ENCODE measurements at regions not wholly inside any gene's neighbourhood (a gene's known extent, or its start where the extent isn't known, plus 50 kb on each side); places are given as distances from the start of the nearest gene placed in this dataset.

GRCh38 chr2:12932192-12932591 is 215.5 kb downstream of the TRIB2 start:
- Histone ChIP-seq H3K4me3 (ENCODE audit: low read depth in 1 of 2, low read length in 2 of 2) (no peak overlapping the region), H3K9me3 (ENCODE audit: control insufficient read depth in 1 of 2, low read length in 2 of 2) (no peaks in the 10 kb centered on the region), H3K4me1 (ENCODE audit: control insufficient read depth in 1 of 2, insufficient read depth in 2 of 2, low read length in 2 of 2) (peaks cover 0 to 5% of the 10 kb centered on the region in 2 donors), H3K36me3 (ENCODE audit: control insufficient read depth in 1 of 2, insufficient read depth in 2 of 2, low read length in 2 of 2) (no peaks in the 10 kb centered on the region), H3K27me3 (ENCODE audit: low read depth, low read length) (no peaks in the 10 kb centered on the region), H3K27ac (ENCODE audit: low read length) (no peak overlapping the region)

GRCh38 chr2:12934146-12934756 is 217.5 kb downstream of the TRIB2 start:
- Histone ChIP-seq H3K4me1 (ENCODE audit: control insufficient read depth in 1 of 2, insufficient read depth in 2 of 2, low read length in 2 of 2) (no peaks in the 10 kb centered on the region), H3K27me3 (ENCODE audit: low read depth, low read length) (no peaks in the 10 kb centered on the region), H3K36me3 (ENCODE audit: control insufficient read depth in 1 of 2, insufficient read depth in 2 of 2, low read length in 2 of 2) (no peaks in the 10 kb centered on the region), H3K4me3 (ENCODE audit: low read depth in 1 of 2, low read length in 2 of 2) (no peak overlapping the region), H3K9me3 (ENCODE audit: control insufficient read depth in 1 of 2, low read length in 2 of 2) (no peaks in the 10 kb centered on the region), H3K27ac (ENCODE audit: low read length) (no peak overlapping the region)

DNA sequence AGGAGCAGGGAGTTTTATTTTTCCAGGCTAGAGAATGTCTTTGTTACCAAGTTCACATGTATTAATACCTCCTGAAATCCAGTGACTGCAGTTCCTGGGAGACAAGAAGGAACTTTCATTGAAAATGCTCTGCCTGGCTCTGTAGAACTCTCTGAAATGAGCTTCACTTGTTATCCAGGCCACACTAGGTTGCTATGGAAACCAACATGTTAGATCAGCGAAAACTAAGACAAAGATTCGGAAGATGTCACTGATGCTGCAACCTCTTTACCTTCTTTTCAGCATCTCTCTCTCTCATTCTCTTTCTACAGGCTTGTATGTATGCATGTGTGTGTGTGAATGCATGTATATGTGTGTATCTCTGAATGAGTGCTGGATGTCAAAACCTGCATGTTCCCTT is 218.5 kb downstream of the TRIB2 start:
- Histone ChIP-seq H3K36me3 (ENCODE audit: control insufficient read depth in 1 of 2, insufficient read depth in 2 of 2, low read length in 2 of 2) (no peaks in the 10 kb centered on the region), H3K4me1 (ENCODE audit: control insufficient read depth in 1 of 2, insufficient read depth in 2 of 2, low read length in 2 of 2) (no peaks in the 10 kb centered on the region), H3K27me3 (ENCODE audit: low read depth, low read length) (no peaks in the 10 kb centered on the region), H3K27ac (ENCODE audit: low read length) (no peak overlapping the region), H3K9me3 (ENCODE audit: control insufficient read depth in 1 of 2, low read length in 2 of 2) (no peaks in the 10 kb centered on the region), H3K4me3 (ENCODE audit: low read depth in 1 of 2, low read length in 2 of 2) (no peak overlapping the region)

- Histone ChIP-seq H3K27ac (ENCODE audit: low read length) (no peak overlapping the region), H3K27me3 (ENCODE audit: low read depth, low read length) (no peaks in the 10 kb centered on the region), H3K4me3 (ENCODE audit: low read depth in 1 of 2, low read length in 2 of 2) (no peak overlapping the region), H3K4me1 (ENCODE audit: control insufficient read depth in 1 of 2, insufficient read depth in 2 of 2, low read length in 2 of 2) (no peaks in the 10 kb centered on the region), H3K9me3 (ENCODE audit: control insufficient read depth in 1 of 2, low read length in 2 of 2) (no peaks in the 10 kb centered on the region), H3K36me3 (ENCODE audit: control insufficient read depth in 1 of 2, insufficient read depth in 2 of 2, low read length in 2 of 2) (no peaks in the 10 kb centered on the region)
These were observed 219.1 kb downstream of the TRIB2 start for GRCh38 chr2:12935796-12936195.

DNA sequence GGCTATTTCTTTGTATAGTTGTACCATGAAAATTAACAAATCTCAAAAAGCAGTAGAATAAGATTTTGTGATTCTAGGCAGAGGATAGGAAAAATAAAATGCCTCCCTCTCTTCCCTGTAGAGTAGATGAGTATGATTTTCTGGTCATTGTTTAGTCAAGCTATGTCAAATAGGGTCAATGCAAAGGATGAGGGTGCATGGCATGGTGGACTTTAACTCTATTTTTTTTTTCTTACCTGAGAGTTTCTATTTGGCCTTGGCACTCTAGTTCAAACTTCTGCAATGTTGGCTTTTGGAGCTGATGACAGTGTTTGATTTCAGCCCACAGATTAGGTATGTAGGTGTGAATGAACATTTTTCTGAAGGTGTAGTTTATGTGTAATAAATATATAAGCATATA is 224.5 kb downstream of the TRIB2 start:
- no peak overlapping the region for H3K27ac ChIP-seq (ENCODE audit: low read length)
- H3K27me3 ChIP-seq (ENCODE audit: low read depth, low read length) = no peaks in the 10 kb centered on the region
- H3K4me3 ChIP-seq (ENCODE audit: low read depth in 1 of 2, low read length in 2 of 2) = no peak overlapping the region
- no peaks in the 10 kb centered on the region for H3K36me3 ChIP-seq (ENCODE audit: control insufficient read depth in 1 of 2, insufficient read depth in 2 of 2, low read length in 2 of 2)
- H3K4me1 ChIP-seq (ENCODE audit: control insufficient read depth in 1 of 2, insufficient read depth in 2 of 2, low read length in 2 of 2) = no peaks in the 10 kb centered on the region
- no peaks in the 10 kb centered on the region for H3K9me3 ChIP-seq (ENCODE audit: control insufficient read depth in 1 of 2, low read length in 2 of 2)

DNA sequence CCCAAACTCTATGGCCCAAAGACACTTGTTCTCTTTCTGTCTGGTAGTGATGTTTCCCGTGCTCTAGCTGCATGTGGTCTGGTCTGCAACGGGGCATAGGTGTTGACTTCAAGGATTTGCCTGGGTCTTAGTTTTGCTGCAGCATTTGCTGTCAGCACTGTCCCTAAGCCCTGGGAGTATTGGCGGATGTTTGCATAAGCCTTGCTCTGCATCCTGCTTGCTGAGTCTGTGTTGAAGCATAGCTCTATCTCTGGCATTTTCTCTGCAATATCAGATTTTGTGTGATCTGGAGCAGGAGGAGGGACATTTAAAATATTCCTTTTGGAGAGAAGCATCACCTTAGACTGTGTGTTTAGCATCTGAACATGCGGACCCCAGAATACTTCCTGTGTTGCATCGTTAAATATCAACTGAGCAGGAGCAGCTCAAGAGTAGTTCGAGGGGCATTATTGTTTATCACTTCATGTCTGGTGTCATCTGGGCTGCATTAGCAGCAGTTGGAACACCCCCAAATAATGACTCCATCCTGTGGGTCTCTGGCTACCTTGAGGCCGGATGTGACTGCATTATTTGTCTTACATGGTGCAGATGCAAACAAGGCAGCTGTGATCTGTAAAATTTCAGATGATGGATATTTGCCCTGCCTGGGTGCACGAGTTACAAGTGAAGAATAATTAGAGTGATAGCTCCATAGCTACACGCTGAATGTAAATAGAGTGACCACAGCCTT is 231.7 kb downstream of the TRIB2 start:
- no peaks in the 10 kb centered on the region for H3K27me3 ChIP-seq (ENCODE audit: low read depth, low read length)
- H3K9me3 ChIP-seq (ENCODE audit: control insufficient read depth in 1 of 2, low read length in 2 of 2) = no peaks in the 10 kb centered on the region
- no peak overlapping the region for H3K27ac ChIP-seq (ENCODE audit: low read length)
- no peaks in the 10 kb centered on the region for H3K4me1 ChIP-seq (ENCODE audit: control insufficient read depth in 1 of 2, insufficient read depth in 2 of 2, low read length in 2 of 2)
- no peaks in the 10 kb centered on the region for H3K36me3 ChIP-seq (ENCODE audit: control insufficient read depth in 1 of 2, insufficient read depth in 2 of 2, low read length in 2 of 2)
- H3K4me3 ChIP-seq (ENCODE audit: low read depth in 1 of 2, low read length in 2 of 2) = no peak overlapping the region

DNA sequence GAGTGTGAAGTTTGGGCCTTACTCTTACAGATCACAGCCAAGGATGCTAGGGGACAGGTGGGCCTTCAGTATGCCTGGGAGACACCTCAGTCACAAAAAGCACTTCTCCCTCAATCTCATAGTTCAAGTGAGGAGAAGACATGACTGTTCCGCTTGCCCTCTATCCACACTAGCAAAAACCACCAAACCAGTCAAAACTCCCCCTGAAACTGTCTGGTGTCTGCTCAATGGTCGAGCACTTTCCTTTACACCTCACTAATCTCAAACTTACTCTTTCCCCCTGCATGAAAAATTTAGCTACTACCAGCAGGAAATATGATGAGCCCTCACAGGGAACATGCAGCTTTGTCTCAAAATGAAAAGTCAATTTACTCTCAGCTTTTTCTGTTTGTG is 232.2 kb downstream of the TRIB2 start:
- Histone ChIP-seq H3K9me3 (ENCODE audit: control insufficient read depth in 1 of 2, low read length in 2 of 2) (no peaks in the 10 kb centered on the region), H3K36me3 (ENCODE audit: control insufficient read depth in 1 of 2, insufficient read depth in 2 of 2, low read length in 2 of 2) (no peaks in the 10 kb centered on the region), H3K4me1 (ENCODE audit: control insufficient read depth in 1 of 2, insufficient read depth in 2 of 2, low read length in 2 of 2) (no peaks in the 10 kb centered on the region), H3K4me3 (ENCODE audit: low read depth in 1 of 2, low read length in 2 of 2) (no peak overlapping the region), H3K27me3 (ENCODE audit: low read depth, low read length) (no peaks in the 10 kb centered on the region), H3K27ac (ENCODE audit: low read length) (no peak overlapping the region)

DNA sequence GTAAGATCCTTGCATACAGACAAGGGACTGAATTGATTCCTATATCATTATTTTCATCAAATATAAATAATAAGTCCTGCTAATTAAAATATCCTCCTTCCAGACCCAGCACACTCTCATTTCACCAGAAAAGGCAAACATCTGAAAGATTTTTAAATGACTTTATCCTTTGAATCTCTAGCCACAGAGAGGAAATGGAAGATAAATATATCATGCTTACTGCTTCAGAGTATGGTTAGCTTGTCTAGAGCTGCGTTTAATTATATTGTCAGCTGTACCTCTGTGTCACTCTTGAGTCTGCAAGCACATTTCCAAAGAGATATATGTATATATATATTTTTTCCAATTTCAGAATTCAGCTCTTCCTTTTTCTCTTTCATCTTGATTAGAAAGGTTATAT is 232.7 kb downstream of the TRIB2 start:
- no peak overlapping the region for H3K27ac ChIP-seq (ENCODE audit: low read length)
- H3K4me3 ChIP-seq (ENCODE audit: low read depth in 1 of 2, low read length in 2 of 2) = no peak overlapping the region
- H3K27me3 ChIP-seq (ENCODE audit: low read depth, low read length) = no peaks in the 10 kb centered on the region
- no peaks in the 10 kb centered on the region for H3K4me1 ChIP-seq (ENCODE audit: control insufficient read depth in 1 of 2, insufficient read depth in 2 of 2, low read length in 2 of 2)
- H3K9me3 ChIP-seq (ENCODE audit: control insufficient read depth in 1 of 2, low read length in 2 of 2) = no peaks in the 10 kb centered on the region
- H3K36me3 ChIP-seq (ENCODE audit: control insufficient read depth in 1 of 2, insufficient read depth in 2 of 2, low read length in 2 of 2) = no peaks in the 10 kb centered on the region

DNA sequence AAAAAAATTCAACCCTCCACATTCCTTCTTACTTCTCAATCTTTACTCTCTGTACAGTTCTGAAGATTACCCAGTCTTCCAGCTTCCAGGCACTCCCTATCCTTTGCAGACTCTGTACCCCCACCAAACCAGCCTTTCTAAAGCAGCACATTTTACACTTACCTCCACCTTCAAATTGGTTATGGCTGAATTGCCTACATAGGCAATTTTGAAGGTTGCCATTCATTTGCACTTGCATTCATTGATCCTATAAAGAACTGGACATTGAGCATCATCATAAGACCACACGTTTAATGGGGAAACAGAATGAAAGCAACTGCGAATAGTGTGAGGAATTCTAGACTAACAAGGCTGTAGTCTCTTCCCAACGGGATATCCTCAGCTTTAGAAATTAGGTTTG is 233.4 kb downstream of the TRIB2 start:
- H3K4me1 ChIP-seq (ENCODE audit: control insufficient read depth in 1 of 2, insufficient read depth in 2 of 2, low read length in 2 of 2) = no peaks in the 10 kb centered on the region
- no peaks in the 10 kb centered on the region for H3K36me3 ChIP-seq (ENCODE audit: control insufficient read depth in 1 of 2, insufficient read depth in 2 of 2, low read length in 2 of 2)
- H3K9me3 ChIP-seq (ENCODE audit: control insufficient read depth in 1 of 2, low read length in 2 of 2) = no peaks in the 10 kb centered on the region
- H3K27ac ChIP-seq (ENCODE audit: low read length) = no peak overlapping the region
- no peaks in the 10 kb centered on the region for H3K27me3 ChIP-seq (ENCODE audit: low read depth, low read length)
- no peak overlapping the region for H3K4me3 ChIP-seq (ENCODE audit: low read depth in 1 of 2, low read length in 2 of 2)

- no peaks in the 10 kb centered on the region for H3K4me1 ChIP-seq (ENCODE audit: control insufficient read depth in 1 of 2, insufficient read depth in 2 of 2, low read length in 2 of 2)
- no peak overlapping the region for H3K27ac ChIP-seq (ENCODE audit: low read length)
- no peaks in the 10 kb centered on the region for H3K9me3 ChIP-seq (ENCODE audit: control insufficient read depth in 1 of 2, low read length in 2 of 2)
- H3K36me3 ChIP-seq (ENCODE audit: control insufficient read depth in 1 of 2, insufficient read depth in 2 of 2, low read length in 2 of 2) = no peaks in the 10 kb centered on the region
- no peaks in the 10 kb centered on the region for H3K27me3 ChIP-seq (ENCODE audit: low read depth, low read length)
- no peak overlapping the region for H3K4me3 ChIP-seq (ENCODE audit: low read depth in 1 of 2, low read length in 2 of 2)
These were observed 234.4 kb downstream of the TRIB2 start for GRCh38 chr2:12950957-12951656.

- Histone ChIP-seq H3K36me3 (ENCODE audit: control insufficient read depth in 1 of 2, insufficient read depth in 2 of 2, low read length in 2 of 2) (no peaks in the 10 kb centered on the region), H3K4me1 (ENCODE audit: control insufficient read depth in 1 of 2, insufficient read depth in 2 of 2, low read length in 2 of 2) (no peaks in the 10 kb centered on the region), H3K9me3 (ENCODE audit: control insufficient read depth in 1 of 2, low read length in 2 of 2) (no peaks in the 10 kb centered on the region), H3K4me3 (ENCODE audit: low read depth in 1 of 2, low read length in 2 of 2) (no peak overlapping the region), H3K27me3 (ENCODE audit: low read depth, low read length) (no peaks in the 10 kb centered on the region), H3K27ac (ENCODE audit: low read length) (no peak overlapping the region)
These were observed 234.9 kb downstream of the TRIB2 start for GRCh38 chr2:12951657-12951973.

Data from muscle layer of duodenum (tissue), 2 donors.